ENCODE measurements at regions not wholly inside any gene's neighbourhood (a gene's known extent, or its start where the extent isn't known, plus 50 kb on each side); places are given as distances from the start of the nearest gene placed in this dataset.

- TF ChIP-seq CTCF (conservative IDR thresholded peaks at IDR 0.05; ENCODE audit: low read depth, low read length) = no peak
- TF ChIP-seq EZH2phosphoT487 (IDR thresholded peaks at IDR 0.05; ENCODE audit: borderline replicate concordance, low read length) = no peak
- TF ChIP-seq EZH2 (IDR thresholded peaks at IDR 0.05; ENCODE audit: low read length, unreplicated experiment) = no peak
Measured at GRCh38 chr13:107734891-107735625, 480.3 kb downstream of the LIG4 start.

Data from PC-3 (cell line).